DND-41 (cell line): ENCODE measurements at regions not wholly inside any gene's neighbourhood (a gene's known extent, or its start where the extent isn't known, plus 50 kb on each side); places are given as distances from the start of the nearest gene placed in this dataset.
A peak's percentile ranks its signal among the peaks of the same experiment; 100 is the strongest.

Experiments
- ATAC-seq: fragments of 200-7000 bp; cut with Tn5 transposase; 3 replicates; pipeline ENCODE4 v1.9.1; 2021; ENCODE audit warnings: low read depth; ENCODE audit not compliant: insufficient read depth
- DNase-seq: peaks from one replicate; pipeline ENCODE4 v3.0.0-alpha.2; 2020
- H2AFZ ChIP-seq: 2 replicates; pipeline ENCODE4 v1.6.0; 2012; ENCODE audit warnings: low read depth, low read length
- H3K27ac ChIP-seq: 2 replicates; pipeline ENCODE4 v1.5.1; 2012; ENCODE audit warnings: low read length, inconsistent platforms
- H3K27me3 ChIP-seq: fragments of 200-600 bp; sonication (generic); 2 replicates; pipeline ENCODE4 v1.6.0; 2012; ENCODE audit warnings: low read length, mild to moderate bottlenecking, inconsistent platforms; ENCODE audit not compliant: insufficient read depth, poor library complexity
- H3K36me3 ChIP-seq: 2 replicates; pipeline ENCODE4 v1.5.1; 2012; ENCODE audit warnings: low read length, inconsistent platforms; ENCODE audit not compliant: insufficient read depth
- H3K4me1 ChIP-seq: 2 replicates; pipeline ENCODE4 v1.5.1; 2012; ENCODE audit warnings: mild to moderate bottlenecking, low read length; ENCODE audit not compliant: insufficient read depth
- H3K4me2 ChIP-seq: 2 replicates; pipeline ENCODE4 v1.6.0; 2012; ENCODE audit warnings: mild to moderate bottlenecking, moderate library complexity, low read length, inconsistent platforms; ENCODE audit not compliant: insufficient read depth
- H3K4me3 ChIP-seq, 2 experiments: fragments of 200-600 bp in 1 of 2; shearing (Covaris generic) in 1 of 2; 2 replicates each; pipeline ENCODE4 v1.5.1; 2012 to 2016; ENCODE audit warnings: inconsistent platforms in 2 of 2, low read length in 2 of 2, mild to moderate bottlenecking in 2 of 2, low read depth in 1 of 2, moderate library complexity in 1 of 2
- H3K79me2 ChIP-seq: 2 replicates; pipeline ENCODE4 v1.6.0; 2012; ENCODE audit warnings: low read length, inconsistent platforms; ENCODE audit not compliant: insufficient read depth
- H3K9ac ChIP-seq: 2 replicates; pipeline ENCODE4 v1.6.0; 2012; ENCODE audit warnings: low read depth, mild to moderate bottlenecking, inconsistent platforms, low read length, moderate library complexity
- H3K9me3 ChIP-seq: 2 replicates; pipeline ENCODE4 v1.5.1; 2012; ENCODE audit warnings: low read length, moderate library complexity, mild to moderate bottlenecking, inconsistent platforms; ENCODE audit not compliant: insufficient read depth, severe bottlenecking
- H4K20me1 ChIP-seq: 2 replicates; pipeline ENCODE4 v1.6.0; 2012; ENCODE audit warnings: low read length; ENCODE audit not compliant: insufficient read depth
- EZH2 ChIP-seq: IDR thresholded peaks from 3 replicates; pipeline ENCODE4 v1.6.1; 2012; ENCODE audit warnings: borderline replicate concordance, low read depth, mild to moderate bottlenecking, moderate library complexity, low read length, inconsistent platforms; ENCODE audit not compliant: severe bottlenecking
- TF ChIP-seq, protein P1 (sequence below): IDR thresholded peaks from 2 replicates; pipeline ENCODE4 v1.5.1; 2012; ENCODE audit warnings: borderline replicate concordance, low read length, moderate library complexity, mild to moderate bottlenecking; ENCODE audit not compliant: poor library complexity, severe bottlenecking; ENCODE audit errors: extremely low read depth

DNA sequence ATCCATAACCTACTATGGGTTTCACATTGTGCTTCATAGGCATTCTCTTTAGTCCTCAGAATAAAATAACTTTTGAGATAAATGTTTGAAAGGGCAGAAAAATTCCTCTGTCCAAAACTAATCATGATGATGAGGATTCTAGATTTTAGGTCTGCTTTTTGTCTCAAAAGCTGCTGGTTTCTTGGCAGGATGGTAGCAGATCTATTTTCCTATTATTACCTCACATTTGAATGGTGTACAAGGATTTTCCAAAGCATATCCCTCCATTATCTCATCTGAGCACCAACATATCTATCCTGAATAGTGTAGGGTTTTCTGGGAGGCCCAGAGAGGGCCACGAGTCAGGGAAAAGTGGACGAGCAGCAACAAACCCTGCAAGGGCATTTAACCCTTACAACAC is 201.9 kb downstream of the PLPP3 start:
- Histone ChIP-seq H3K79me2 (no peaks in the 10 kb centered on the region), H3K27ac (no peak overlapping the region), H3K4me2 (no peak overlapping the region), H4K20me1 (no peaks in the 10 kb centered on the region), H2AFZ (no peak overlapping the region), H3K9ac (no peak overlapping the region), H3K27me3 (no peaks in the 10 kb centered on the region), H3K4me1 (peaks cover 9% of the 10 kb centered on the region), H3K9me3 (no peaks in the 10 kb centered on the region), H3K4me3 (no peak overlapping the region), H3K36me3 (no peaks in the 10 kb centered on the region)
- no peak for DNase-seq
- TF ChIP-seq, protein P1, sequence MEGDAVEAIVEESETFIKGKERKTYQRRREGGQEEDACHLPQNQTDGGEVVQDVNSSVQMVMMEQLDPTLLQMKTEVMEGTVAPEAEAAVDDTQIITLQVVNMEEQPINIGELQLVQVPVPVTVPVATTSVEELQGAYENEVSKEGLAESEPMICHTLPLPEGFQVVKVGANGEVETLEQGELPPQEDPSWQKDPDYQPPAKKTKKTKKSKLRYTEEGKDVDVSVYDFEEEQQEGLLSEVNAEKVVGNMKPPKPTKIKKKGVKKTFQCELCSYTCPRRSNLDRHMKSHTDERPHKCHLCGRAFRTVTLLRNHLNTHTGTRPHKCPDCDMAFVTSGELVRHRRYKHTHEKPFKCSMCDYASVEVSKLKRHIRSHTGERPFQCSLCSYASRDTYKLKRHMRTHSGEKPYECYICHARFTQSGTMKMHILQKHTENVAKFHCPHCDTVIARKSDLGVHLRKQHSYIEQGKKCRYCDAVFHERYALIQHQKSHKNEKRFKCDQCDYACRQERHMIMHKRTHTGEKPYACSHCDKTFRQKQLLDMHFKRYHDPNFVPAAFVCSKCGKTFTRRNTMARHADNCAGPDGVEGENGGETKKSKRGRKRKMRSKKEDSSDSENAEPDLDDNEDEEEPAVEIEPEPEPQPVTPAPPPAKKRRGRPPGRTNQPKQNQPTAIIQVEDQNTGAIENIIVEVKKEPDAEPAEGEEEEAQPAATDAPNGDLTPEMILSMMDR = no peak
- no peak for ATAC-seq

DNA sequence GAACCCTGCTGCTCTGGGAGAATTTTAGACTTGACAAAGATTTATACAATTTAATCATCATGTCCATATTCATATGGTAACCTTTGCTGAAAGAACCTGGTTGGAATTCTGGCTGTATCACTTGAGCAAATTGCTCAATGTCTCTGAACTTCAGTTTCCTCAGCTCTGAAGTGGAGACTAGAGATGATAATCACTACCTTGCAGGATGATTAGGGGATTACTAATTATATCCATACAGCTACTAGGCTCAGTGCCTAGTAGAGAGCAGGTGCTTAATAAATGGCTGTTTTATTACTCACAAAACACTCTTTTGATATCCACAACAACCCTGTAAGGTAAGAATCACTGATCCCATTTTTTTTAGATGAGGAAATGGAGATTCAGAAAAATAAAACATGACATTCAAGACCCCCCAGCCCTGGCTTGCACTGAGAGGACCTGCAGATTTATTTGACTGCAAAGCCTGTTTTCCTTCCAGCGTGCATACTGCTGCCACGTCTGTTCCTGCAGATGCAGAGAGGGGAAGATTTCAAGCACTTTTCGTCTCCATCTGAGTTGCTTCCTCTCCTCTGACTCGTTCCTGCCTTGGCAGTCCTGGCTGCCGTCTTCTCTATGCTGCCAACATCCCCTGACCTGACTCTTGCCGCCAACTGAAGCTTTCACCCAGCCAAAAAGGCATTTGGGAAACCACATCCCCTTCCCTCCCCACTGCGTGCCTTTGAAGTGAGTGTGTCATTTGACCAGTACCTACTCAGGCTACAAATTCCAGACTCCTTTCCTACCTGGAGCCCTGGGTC is 203.0 kb downstream of the PLPP3 start:
- Histone ChIP-seq H3K4me3 (no peak overlapping the region), H3K27ac (no peak overlapping the region), H3K4me2 (no peak overlapping the region)

DNA sequence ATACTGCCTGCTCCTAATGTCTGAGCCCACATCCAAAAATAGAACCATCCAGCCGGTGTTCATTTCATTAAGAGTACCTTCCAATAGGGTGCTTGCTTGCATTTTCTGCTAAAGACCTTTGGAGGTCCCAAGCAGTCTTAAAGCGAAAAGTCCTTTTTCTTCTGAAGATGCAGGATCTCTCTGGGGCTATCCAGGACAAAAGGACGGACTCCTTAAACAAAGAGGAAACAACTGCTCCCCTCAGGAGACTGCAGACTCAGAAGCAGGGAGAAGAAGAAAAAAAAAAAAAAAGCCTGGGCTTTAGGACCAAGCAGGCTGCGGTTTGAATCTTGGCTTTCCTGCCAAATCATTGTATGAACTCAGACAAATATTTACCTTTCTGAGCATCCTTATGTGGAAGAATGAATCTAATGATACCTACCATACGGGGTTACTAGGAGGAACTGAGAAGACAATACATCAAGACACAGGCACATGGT is 204.0 kb downstream of the PLPP3 start:
- Histone ChIP-seq H3K4me3 (no peak overlapping the region), H3K27me3 (no peaks in the 10 kb centered on the region), H3K9me3 (no peaks in the 10 kb centered on the region), H3K36me3 (no peaks in the 10 kb centered on the region), H3K79me2 (no peaks in the 10 kb centered on the region), H3K4me1 (peaks cover 9% of the 10 kb centered on the region), H2AFZ (no peak overlapping the region), H4K20me1 (no peaks in the 10 kb centered on the region), H3K9ac (no peak overlapping the region), H3K4me2 (no peak overlapping the region), H3K27ac (no peak overlapping the region)
- TF ChIP-seq, protein P1 = no peak
- no peak for TF ChIP-seq EZH2
- ATAC-seq (no peak), DNase-seq (no peak)

More for the DNA sequence above, 203.0 kb downstream of the PLPP3 start:
- Histone ChIP-seq H3K79me2 (no peaks in the 10 kb centered on the region), H3K9ac (no peak overlapping the region), H3K36me3 (no peaks in the 10 kb centered on the region), H3K4me1 (peaks cover 9% of the 10 kb centered on the region), H3K27me3 (no peaks in the 10 kb centered on the region), H4K20me1 (no peaks in the 10 kb centered on the region), H2AFZ (no peak overlapping the region), H3K9me3 (no peaks in the 10 kb centered on the region)
- TF ChIP-seq EZH2 = no peak
- TF ChIP-seq, protein P1 = no peak
- DNase-seq = peak; percentile 37
- peak; percentile 68 for ATAC-seq
